Upper lobe of left lung (tissue), 6 donors: ENCODE measurements at regions not wholly inside any gene's neighbourhood (a gene's known extent, or its start where the extent isn't known, plus 50 kb on each side); places are given as distances from the start of the nearest gene placed in this dataset.

Experiments
- ATAC-seq, 2 donors: fragments of 200-7000 bp; cut with Tn5 transposase; one replicate each; pipeline ENCODE4 v1.9.1; 2022; ENCODE audit warnings: mild to moderate bottlenecking in 2 of 2, moderate library complexity in 2 of 2; ENCODE audit not compliant: low FRiP score in 2 of 2
- DNase-seq, 2 donors: peaks; one replicate each; pipeline ENCODE4 v3.0.0-alpha.2; 2019 to 2020
- H3K27ac ChIP-seq, 4 donors: fragments of 200-600 bp; sonication (generic); one replicate each; pipeline ENCODE4 v1.5.1; 2016 to 2019
- H3K27me3 ChIP-seq, 4 donors: fragments of 200-600 bp; sonication (generic); one replicate each; pipeline ENCODE4 v1.5.1; 2017 to 2019
- H3K36me3 ChIP-seq, 4 donors: fragments of 200-600 bp; sonication (generic); one replicate each; pipeline ENCODE4 v1.5.1; 2016 to 2019
- H3K4me1 ChIP-seq, 4 donors: fragments of 200-600 bp; sonication (generic); one replicate each; pipeline ENCODE4 v1.5.1; 2018 to 2019
- H3K4me3 ChIP-seq, 4 donors: fragments of 200-600 bp; sonication (generic); one replicate each; pipeline ENCODE4 v1.5.1; 2017 to 2019; ENCODE audit warnings: mild to moderate bottlenecking in 2 of 4, moderate library complexity in 1 of 4
- H3K9me3 ChIP-seq, 4 donors: fragments of 200-600 bp; sonication (generic); one replicate each; pipeline ENCODE4 v1.5.1; 2018 to 2019
- CTCF ChIP-seq, 6 experiments: fragments of 450-650 bp in 4 of 6; fragments of 200-600 bp in 2 of 6; sonication (generic) in 2 of 6; IDR thresholded peaks; one replicate each; pipeline ENCODE4 v1.5.1; 2016 to 2019; ENCODE audit warnings: antibody characterized with exemption in 6 of 6
- EP300 ChIP-seq, 4 donors: sonication (generic); formaldehyde crosslinking; IDR thresholded peaks; one replicate each; pipeline ENCODE4 v1.5.1; 2017; ENCODE audit warnings: antibody characterized with exemption in 4 of 4, control low read depth in 2 of 4
- POLR2A ChIP-seq, 4 donors: fragments of 450-650 bp; IDR thresholded peaks; one replicate each; pipeline ENCODE4 v1.5.1; 2016 to 2017; ENCODE audit warnings: antibody characterized with exemption in 4 of 4, mild to moderate bottlenecking in 2 of 4
- POLR2AphosphoS5 ChIP-seq, 2 donors: sonication (generic); formaldehyde crosslinking; IDR thresholded peaks; one replicate each; pipeline ENCODE4 v1.5.1; 2017; ENCODE audit warnings: antibody characterized with exemption in 2 of 2
- WGBS, 2 donors: methylation state at CpG; one replicate each; pipeline ENCODE4 v1.1.5; 2017 to 2018; 5-methylcytosine and 5-hydroxymethylcytosine counted together
- donor health status: DM: no; HTN: no; CAD: no; lungs with moderate emphysema.
- donor health status: DM: no; HTN: yes; CAD: no; lungs with severe emphysema.

GRCh38 chr1:5456090-5456811 is 536.0 kb downstream of the NPHP4 start:
- Histone ChIP-seq H3K36me3 (no peaks in the 10 kb centered on the region), H3K27ac (no peak overlapping the region), H3K27me3 (no peaks in the 10 kb centered on the region), H3K9me3 (no peaks in the 10 kb centered on the region), H3K4me1 (no peaks in the 10 kb centered on the region), H3K4me3 (no peak overlapping the region)
- ATAC-seq (no peak), DNase-seq (no peak)
- WGBS, 2 donors = 39 to 42% methylated on average over 15 to 16 of the region's 16 CpGs
- TF ChIP-seq POLR2AphosphoS5 (IDR thresholded peaks at IDR 0.05) = no peak
- no peak for TF ChIP-seq POLR2A (IDR thresholded peaks at IDR 0.05)

GRCh38 chr1:5455651-5456050 is 536.6 kb downstream of the NPHP4 start:
- TF ChIP-seq CTCF (IDR thresholded peaks at IDR 0.05) = no peak
- TF ChIP-seq POLR2AphosphoS5 (IDR thresholded peaks at IDR 0.05) = no peak
- TF ChIP-seq POLR2A (IDR thresholded peaks at IDR 0.05) = no peak
- TF ChIP-seq EP300 (IDR thresholded peaks at IDR 0.05) = no peak
- DNase-seq (no peak), ATAC-seq (no peak)
- no peaks in the 10 kb centered on the region for H3K4me1 ChIP-seq
- 22 to 34% methylated on average over 7 to 8 of the region's 8 CpGs for WGBS, 2 donors
- H3K9me3 ChIP-seq = no peaks in the 10 kb centered on the region
- H3K4me3 ChIP-seq = no peak overlapping the region
- no peaks in the 10 kb centered on the region for H3K27me3 ChIP-seq
- H3K27ac ChIP-seq = no peak overlapping the region
- no peaks in the 10 kb centered on the region for H3K36me3 ChIP-seq

GRCh38 chr1:5455056-5455455 is 537.2 kb downstream of the NPHP4 start:
- no peak for TF ChIP-seq CTCF (IDR thresholded peaks at IDR 0.05)
- TF ChIP-seq EP300 (IDR thresholded peaks at IDR 0.05) = no peak
- no peak for TF ChIP-seq POLR2A (IDR thresholded peaks at IDR 0.05)
- no peak for TF ChIP-seq POLR2AphosphoS5 (IDR thresholded peaks at IDR 0.05)
- DNase-seq (no peak), ATAC-seq (no peak)
- Histone ChIP-seq H3K36me3 (no peaks in the 10 kb centered on the region), H3K4me1 (no peaks in the 10 kb centered on the region), H3K9me3 (no peaks in the 10 kb centered on the region), H3K27me3 (no peaks in the 10 kb centered on the region), H3K27ac (no peak overlapping the region), H3K4me3 (no peak overlapping the region)
- 48 to 66% methylated on average over 9 of the region's 9 CpGs for WGBS, 2 donors

- no peak overlapping the region for H3K27ac ChIP-seq
- DNase-seq (no peak), ATAC-seq (no peak)
- H3K9me3 ChIP-seq = no peaks in the 10 kb centered on the region
- TF ChIP-seq EP300 (IDR thresholded peaks at IDR 0.05) = no peak
- TF ChIP-seq CTCF (IDR thresholded peaks at IDR 0.05) = no peak
- WGBS, 2 donors = 68 to 69% methylated on average over 8 of the region's 8 CpGs
- no peaks in the 10 kb centered on the region for H3K27me3 ChIP-seq
- H3K4me3 ChIP-seq = no peak overlapping the region
- H3K4me1 ChIP-seq = no peaks in the 10 kb centered on the region
- no peaks in the 10 kb centered on the region for H3K36me3 ChIP-seq
Observed at GRCh38 chr1:5453347-5453746, 538.9 kb downstream of the NPHP4 start.

- WGBS, 2 donors = 67 to 68% methylated on average over 7 to 11 of the region's 11 CpGs
- no peaks in the 10 kb centered on the region for H3K4me1 ChIP-seq
- no peaks in the 10 kb centered on the region for H3K27me3 ChIP-seq
- no peak overlapping the region for H3K27ac ChIP-seq
- no peaks in the 10 kb centered on the region for H3K9me3 ChIP-seq
- no peaks in the 10 kb centered on the region for H3K36me3 ChIP-seq
- H3K4me3 ChIP-seq = no peak overlapping the region
- DNase-seq = no peak
- TF ChIP-seq CTCF (IDR thresholded peaks at IDR 0.05) (no peak), POLR2A (IDR thresholded peaks at IDR 0.05) (no peak), POLR2AphosphoS5 (IDR thresholded peaks at IDR 0.05) (no peak), EP300 (IDR thresholded peaks at IDR 0.05) (no peak)
- ATAC-seq = no peak
Observed at GRCh38 chr1:5451671-5452070, 540.6 kb downstream of the NPHP4 start.
